ENCODE measurements at regions not wholly inside any gene's neighbourhood (a gene's known extent, or its start where the extent isn't known, plus 50 kb on each side); places are given as distances from the start of the nearest gene placed in this dataset.

- TF ChIP-seq CTCF (IDR thresholded peaks at IDR 0.05; ENCODE audit: low read depth, low read length, poor library complexity, severe bottlenecking) = no peak
- TF ChIP-seq EZH2phosphoT487 (IDR thresholded peaks at IDR 0.05; ENCODE audit: borderline replicate concordance, low read length) = no peak
Measured at GRCh38 chr14:89619596-89619995, 202.6 kb upstream of the FOXN3 start.

All from DOHH2 (cell line).